OCI-LY3 (cell line): ENCODE measurements at regions not wholly inside any gene's neighbourhood (a gene's known extent, or its start where the extent isn't known, plus 50 kb on each side); places are given as distances from the start of the nearest gene placed in this dataset.

ENCODE experiments used
- H2AFZ ChIP-seq: fragments of 200-600, 300-600 bp; shearing (Covaris generic); 2 replicates; pipeline ENCODE4 v1.6.0; 2014; ENCODE audit warnings: antibody characterized with exemption, low read depth, low read length
- H3K27ac ChIP-seq: fragments of 200-600, 300-600 bp; sonication (generic); 2 replicates; pipeline ENCODE4 v1.5.1; 2014; ENCODE audit warnings: mild to moderate bottlenecking, low read length, moderate library complexity, mixed read lengths
- H3K27me3 ChIP-seq: fragments of 200-600, 300-600 bp; sonication (generic); 2 replicates; pipeline ENCODE4 v1.6.1; 2014; ENCODE audit warnings: low read depth, low read length, mixed read lengths
- H3K36me3 ChIP-seq: fragments of 200-600, 300-600 bp; sonication (generic); replicated peaks from 2 replicates; pipeline ENCODE3; 2014; ENCODE audit warnings: low read depth, low read length, mixed read lengths
- H3K4me1 ChIP-seq: fragments of 300-600, 200-600 bp; sonication (generic); 2 replicates; pipeline ENCODE4 v1.6.1; 2014; ENCODE audit warnings: low read length, mixed read lengths
- H3K4me2 ChIP-seq: fragments of 200-600, 300-600 bp; sonication (generic); 2 replicates; pipeline ENCODE4 v1.6.1; 2014; ENCODE audit warnings: low read length, mixed read lengths
- H3K4me3 ChIP-seq: fragments of 300-600, 200-600 bp; sonication (generic); 2 replicates; pipeline ENCODE4 v1.5.1; 2014; ENCODE audit warnings: antibody characterized with exemption, mild to moderate bottlenecking, low read length, moderate library complexity
- H3K79me2 ChIP-seq: fragments of 300-600, 200-600 bp; shearing (Covaris generic); 2 replicates; pipeline ENCODE4 v1.6.1; 2014; ENCODE audit warnings: mild to moderate bottlenecking, low read length, mixed read lengths
- H3K9ac ChIP-seq: fragments of 300-600, 200-600 bp; shearing (Covaris generic); 2 replicates; pipeline ENCODE4 v1.6.0; 2014; ENCODE audit warnings: mild to moderate bottlenecking, low read length, moderate library complexity
- H3K9me3 ChIP-seq: fragments of 200-600, 300-600 bp; shearing (Covaris generic); 2 replicates; pipeline ENCODE4 v1.6.1; 2014; ENCODE audit warnings: low read length, mixed read lengths; ENCODE audit not compliant: insufficient read depth
- H4K20me1 ChIP-seq: fragments of 200-600, 300-600 bp; sonication (generic); 2 replicates; pipeline ENCODE4 v1.6.1; 2016; ENCODE audit warnings: low read length, mixed read lengths; ENCODE audit not compliant: insufficient read depth
- CTCF ChIP-seq: fragments of 200-600, 300-600 bp; sonication (generic); IDR thresholded peaks from 2 replicates; pipeline ENCODE4 v1.5.1; 2014; ENCODE audit warnings: antibody characterized with exemption, low read length, low read depth
- EZH2phosphoT487 ChIP-seq: fragments of 200-600 bp; shearing (Covaris generic); IDR thresholded peaks from 2 replicates; pipeline ENCODE4 v1.6.1; 2018; ENCODE audit warnings: antibody characterized with exemption, mixed run types, low read depth

- H3K4me3 ChIP-seq: no peak overlapping the region
- H3K4me2 ChIP-seq: no peak overlapping the region
- no peaks in the 10 kb centered on the region for H3K4me1 ChIP-seq
- H3K9ac ChIP-seq: no peak overlapping the region
- no peak overlapping the region for H2AFZ ChIP-seq
- TF ChIP-seq CTCF: no peak
- TF ChIP-seq EZH2phosphoT487: no peak
- H3K9me3 ChIP-seq: no peaks in the 10 kb centered on the region
- H3K36me3 ChIP-seq: no peaks in the 10 kb centered on the region
- H4K20me1 ChIP-seq: no peaks in the 10 kb centered on the region
- H3K27me3 ChIP-seq: no peaks in the 10 kb centered on the region
- H3K79me2 ChIP-seq: no peaks in the 10 kb centered on the region
- H3K27ac ChIP-seq: no peak overlapping the region
Observed at GRCh38 chr7:65250697-65251395, 122.8 kb upstream of the ZNF92 start.

- H3K4me3 ChIP-seq: no peak overlapping the region
- TF ChIP-seq EZH2phosphoT487 (no peak), CTCF (no peak)
- no peak overlapping the region for H3K27ac ChIP-seq
- no peaks in the 10 kb centered on the region for H3K36me3 ChIP-seq
- no peaks in the 10 kb centered on the region for H3K27me3 ChIP-seq
- H4K20me1 ChIP-seq: no peaks in the 10 kb centered on the region
- no peaks in the 10 kb centered on the region for H3K9me3 ChIP-seq
- no peaks in the 10 kb centered on the region for H3K4me1 ChIP-seq
- H2AFZ ChIP-seq: no peak overlapping the region
- no peak overlapping the region for H3K9ac ChIP-seq
- no peaks in the 10 kb centered on the region for H3K79me2 ChIP-seq
- H3K4me2 ChIP-seq: no peak overlapping the region
Observed at GRCh38 chr7:65250216-65250615, 123.4 kb upstream of the ZNF92 start.

- H2AFZ ChIP-seq: no peak overlapping the region
- TF ChIP-seq CTCF (no peak), EZH2phosphoT487 (no peak)
- H4K20me1 ChIP-seq: no peaks in the 10 kb centered on the region
- H3K4me1 ChIP-seq: no peaks in the 10 kb centered on the region
- H3K36me3 ChIP-seq: no peaks in the 10 kb centered on the region
- H3K27ac ChIP-seq: no peak overlapping the region
- no peak overlapping the region for H3K4me3 ChIP-seq
- H3K4me2 ChIP-seq: no peak overlapping the region
- no peak overlapping the region for H3K9ac ChIP-seq
- H3K9me3 ChIP-seq: no peaks in the 10 kb centered on the region
- no peaks in the 10 kb centered on the region for H3K79me2 ChIP-seq
- H3K27me3 ChIP-seq: no peaks in the 10 kb centered on the region
Observed at GRCh38 chr7:65247491-65247890, 126.2 kb upstream of the ZNF92 start.

GRCh38 chr7:65239707-65240352 is 133.8 kb upstream of the ZNF92 start:
- Histone ChIP-seq H3K27me3 (no peaks in the 10 kb centered on the region), H3K4me2 (no peak overlapping the region), H2AFZ (no peak overlapping the region), H3K4me1 (no peaks in the 10 kb centered on the region), H3K27ac (no peak overlapping the region), H3K79me2 (no peaks in the 10 kb centered on the region), H3K4me3 (no peak overlapping the region), H4K20me1 (no peaks in the 10 kb centered on the region), H3K9me3 (no peaks in the 10 kb centered on the region), H3K36me3 (no peaks in the 10 kb centered on the region), H3K9ac (no peak overlapping the region)
- no peak for TF ChIP-seq EZH2phosphoT487
